ENCODE measurements at regions not wholly inside any gene's neighbourhood (a gene's known extent, or its start where the extent isn't known, plus 50 kb on each side); places are given as distances from the start of the nearest gene placed in this dataset.

GRCh38 chr2:76044701-76045100 is 334.0 kb upstream of the GCFC2 start:
- no peak overlapping the region for H3K9ac ChIP-seq (ENCODE audit: insufficient read depth, low read depth, low read length)
- H4K20me1 ChIP-seq (ENCODE audit: insufficient read depth, low read length), result no peaks in the 10 kb centered on the region
- H3K79me2 ChIP-seq (ENCODE audit: insufficient read depth, low read length), result no peaks in the 10 kb centered on the region
- no peak overlapping the region for H3K4me2 ChIP-seq (ENCODE audit: low read depth, low read length)
- intact Hi-C loops (cut with micrococcal nuclease; ENCODE audit: unreplicated experiment) (no loop called here), in situ Hi-C loops (cut with HindIII; ENCODE audit: extremely low pct_ligation_motif_present, low pct_unique_long_range_greater_than_20kb) (no loop called here)
- H3K4me3 ChIP-seq (replicated peaks in 1 of 3; ENCODE audit: insufficient read depth in 1 of 3, low read depth in 2 of 3, low read length in 3 of 3), result no peak overlapping the region
- no peak overlapping the region for H2AFZ ChIP-seq (ENCODE audit: low read length)
- DNase-seq (ENCODE audit: low spot score), result no peak
- ChIA-PET CTCF (ENCODE audit: low intra/inter-chr PET ratio, low total read pairs) (no interaction called here), POLR2A (no interaction called here)
- TF ChIP-seq MTA3 (CRISPR knock-in tag; IDR thresholded peaks at IDR 0.05) (no peak), ZNF770 (CRISPR knock-in tag; IDR thresholded peaks at IDR 0.05) (no peak), NR3C1 (CRISPR knock-in tag; IDR thresholded peaks at IDR 0.05) (no peak), NFKBIZ (CRISPR knock-in tag; IDR thresholded peaks at IDR 0.05) (no peak), ZNF451 (CRISPR knock-in tag; IDR thresholded peaks at IDR 0.05) (no peak), HDAC1 (CRISPR knock-in tag; IDR thresholded peaks at IDR 0.05) (no peak), HOXA3 (CRISPR knock-in tag; IDR thresholded peaks at IDR 0.05) (no peak), ZNF678 (CRISPR knock-in tag; IDR thresholded peaks at IDR 0.05) (no peak), ZFYVE20 (CRISPR knock-in tag; IDR thresholded peaks at IDR 0.05; ENCODE audit: borderline replicate concordance, low read depth) (no peak), CBX2 (IDR thresholded peaks at IDR 0.05; ENCODE audit: low read depth, low read length) (no peak), CBX2 (CRISPR knock-in tag; IDR thresholded peaks at IDR 0.05; ENCODE audit: low read depth) (no peak), ZNF121 (CRISPR knock-in tag; IDR thresholded peaks at IDR 0.05) (no peak), NCOR1 (IDR thresholded peaks at IDR 0.05; ENCODE audit: borderline replicate concordance, low read length) (no peak), ZNF598 (CRISPR knock-in tag; IDR thresholded peaks at IDR 0.05; ENCODE audit: borderline replicate concordance) (no peak)
- H3K4me1 ChIP-seq (ENCODE audit: insufficient read depth, low read length), result no peaks in the 10 kb centered on the region
- no peak for ATAC-seq
- 0% methylated on average over 2 of the region's 2 CpGs for WGBS (ENCODE audit: low lambda C conversion rate)
- H3K36me3 ChIP-seq (replicated peaks in 1 of 2; ENCODE audit: control insufficient read depth in 1 of 2, insufficient read depth in 2 of 2, low read length in 2 of 2), result no peaks in the 10 kb centered on the region
- no peak overlapping the region for H3K27ac ChIP-seq (ENCODE audit: extremely low read length, insufficient read depth, low read length)
- BruUV-seq (replicated peaks), result no TSS peak
- FAIRE-seq, result no peak
- H3K9me3 ChIP-seq (ENCODE audit: low read length), result peaks cover 22% of the 10 kb centered on the region
- H3K27me3 ChIP-seq (ENCODE audit: control insufficient read depth in 1 of 2, insufficient read depth in 2 of 2, low read length in 2 of 2), result no peaks in the 10 kb centered on the region
